ENCODE measurements at regions not wholly inside any gene's neighbourhood (a gene's known extent, or its start where the extent isn't known, plus 50 kb on each side); places are given as distances from the start of the nearest gene placed in this dataset.

DNA sequence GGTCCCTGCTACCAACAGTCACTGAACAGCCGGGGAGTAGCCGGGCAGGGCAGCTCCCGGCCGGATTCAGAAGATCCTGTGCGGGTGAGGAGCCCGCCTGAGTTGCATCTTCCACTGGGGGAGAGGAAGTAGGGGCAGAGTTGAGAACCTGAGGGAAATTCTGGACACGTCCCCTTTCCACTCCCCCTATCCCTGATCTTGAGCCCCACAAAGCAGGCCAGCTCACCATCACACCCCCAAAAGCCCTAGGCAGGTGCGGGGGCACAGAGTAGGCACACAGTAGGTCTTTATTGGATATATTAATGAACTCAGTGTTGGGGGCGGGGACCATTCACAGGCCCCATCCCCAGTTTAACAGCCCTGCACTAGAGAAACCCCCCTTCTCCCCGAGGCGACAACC, 81.9 kb upstream of the UXS1 start:
- no peak for TF ChIP-seq EZH2phosphoT487 (IDR thresholded peaks at IDR 0.05; ENCODE audit: borderline replicate concordance, low read length)
- TF ChIP-seq EZH2 (IDR thresholded peaks at IDR 0.05; ENCODE audit: low read length, unreplicated experiment) = no peak
- TF ChIP-seq, protein P1, sequence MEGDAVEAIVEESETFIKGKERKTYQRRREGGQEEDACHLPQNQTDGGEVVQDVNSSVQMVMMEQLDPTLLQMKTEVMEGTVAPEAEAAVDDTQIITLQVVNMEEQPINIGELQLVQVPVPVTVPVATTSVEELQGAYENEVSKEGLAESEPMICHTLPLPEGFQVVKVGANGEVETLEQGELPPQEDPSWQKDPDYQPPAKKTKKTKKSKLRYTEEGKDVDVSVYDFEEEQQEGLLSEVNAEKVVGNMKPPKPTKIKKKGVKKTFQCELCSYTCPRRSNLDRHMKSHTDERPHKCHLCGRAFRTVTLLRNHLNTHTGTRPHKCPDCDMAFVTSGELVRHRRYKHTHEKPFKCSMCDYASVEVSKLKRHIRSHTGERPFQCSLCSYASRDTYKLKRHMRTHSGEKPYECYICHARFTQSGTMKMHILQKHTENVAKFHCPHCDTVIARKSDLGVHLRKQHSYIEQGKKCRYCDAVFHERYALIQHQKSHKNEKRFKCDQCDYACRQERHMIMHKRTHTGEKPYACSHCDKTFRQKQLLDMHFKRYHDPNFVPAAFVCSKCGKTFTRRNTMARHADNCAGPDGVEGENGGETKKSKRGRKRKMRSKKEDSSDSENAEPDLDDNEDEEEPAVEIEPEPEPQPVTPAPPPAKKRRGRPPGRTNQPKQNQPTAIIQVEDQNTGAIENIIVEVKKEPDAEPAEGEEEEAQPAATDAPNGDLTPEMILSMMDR (conservative IDR thresholded peaks at IDR 0.05; ENCODE audit: low read depth, low read length) = no peak
- H3K9ac ChIP-seq (ENCODE audit: low read length) = no peak overlapping the region
- no peaks in the 10 kb centered on the region for H3K9me3 ChIP-seq (ENCODE audit: low read length)
- H3K4me3 ChIP-seq (ENCODE audit: low read length) = no peak overlapping the region
- H3K4me1 ChIP-seq (ENCODE audit: insufficient read depth, low read length) = no peaks in the 10 kb centered on the region
- H3K27ac ChIP-seq (ENCODE audit: low read length) = no peak overlapping the region
- no peak for ATAC-seq
- H3K9me2 ChIP-seq (replicated peaks; ENCODE audit: low read length) = no peaks in the 10 kb centered on the region
- H3K4me2 ChIP-seq (ENCODE audit: low read length) = no peak overlapping the region
- no peak for DNase-seq
- no peaks in the 10 kb centered on the region for H4K20me1 ChIP-seq (ENCODE audit: low read length)
- H2AFZ ChIP-seq (ENCODE audit: low read length) = no peak overlapping the region
- peaks cover 15% of the 10 kb centered on the region for H3K27me3 ChIP-seq (ENCODE audit: low read length)
- no peaks in the 10 kb centered on the region for H3K79me2 ChIP-seq (ENCODE audit: low read length)
- ChIA-PET CTCF (no interaction called here), POLR2A (ENCODE audit: unreplicated experiment) (no interaction called here)
- BruUV-seq (replicated peaks) = no TSS peak
- no peaks in the 10 kb centered on the region for H3K36me3 ChIP-seq (ENCODE audit: low read depth, low read length)
- H3F3A ChIP-seq (ENCODE audit: low read length, unreplicated experiment) = no peaks in the 10 kb centered on the region
- intact Hi-C loops (cut with micrococcal nuclease) = no loop called here

DNA sequence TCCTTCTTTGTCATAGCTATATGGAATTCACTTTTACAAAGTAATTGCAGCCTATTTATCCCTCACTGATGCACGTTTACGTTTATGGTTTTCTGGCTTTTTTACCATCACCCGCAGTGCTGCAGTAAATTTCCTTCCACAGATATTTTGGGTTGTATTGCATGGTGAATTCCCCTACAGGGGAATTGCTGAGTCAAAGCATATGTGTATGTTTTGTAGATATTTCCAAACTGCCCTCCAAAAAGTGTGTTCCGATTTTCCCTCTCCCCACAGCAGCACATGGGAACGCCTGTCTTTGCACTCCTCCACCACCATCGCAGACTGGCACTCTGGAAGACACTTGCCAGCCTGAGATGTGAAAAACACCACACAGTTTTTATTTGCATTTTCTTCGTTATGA, 80.6 kb upstream of the UXS1 start:
- no TSS peak for BruUV-seq (replicated peaks)
- Histone ChIP-seq H3K79me2 (ENCODE audit: low read length) (no peaks in the 10 kb centered on the region), H3F3A (ENCODE audit: low read length, unreplicated experiment) (no peaks in the 10 kb centered on the region), H3K27ac (ENCODE audit: low read length) (no peak overlapping the region), H3K9ac (ENCODE audit: low read length) (no peak overlapping the region), H3K9me2 (replicated peaks; ENCODE audit: low read length) (no peaks in the 10 kb centered on the region), H4K20me1 (ENCODE audit: low read length) (no peaks in the 10 kb centered on the region), H3K4me3 (ENCODE audit: low read length) (no peak overlapping the region), H3K27me3 (ENCODE audit: low read length) (0 out of 2 replicates have a peak, but pooled peaks cover 4% of the 10 kb centered on the region), H3K9me3 (ENCODE audit: low read length) (no peaks in the 10 kb centered on the region), H3K4me1 (ENCODE audit: insufficient read depth, low read length) (peaks cover 6% of the 10 kb centered on the region; the same call in 1 of the 2 replicates), H2AFZ (ENCODE audit: low read length) (no peak overlapping the region), H3K36me3 (ENCODE audit: low read depth, low read length) (no peaks in the 10 kb centered on the region), H3K4me2 (ENCODE audit: low read length) (no peak overlapping the region)
- no peak for TF ChIP-seq EZH2phosphoT487 (IDR thresholded peaks at IDR 0.05; ENCODE audit: borderline replicate concordance, low read length)
- TF ChIP-seq EZH2 (IDR thresholded peaks at IDR 0.05; ENCODE audit: low read length, unreplicated experiment) = no peak
- TF ChIP-seq, protein P1 (conservative IDR thresholded peaks at IDR 0.05; ENCODE audit: low read depth, low read length) = no peak
- ATAC-seq (no peak), DNase-seq (no peak)
- POLR2A ChIA-PET (ENCODE audit: unreplicated experiment) = no interaction called here
- CTCF ChIA-PET = no interaction called here
- intact Hi-C loops (cut with micrococcal nuclease) = no loop called here

DNA sequence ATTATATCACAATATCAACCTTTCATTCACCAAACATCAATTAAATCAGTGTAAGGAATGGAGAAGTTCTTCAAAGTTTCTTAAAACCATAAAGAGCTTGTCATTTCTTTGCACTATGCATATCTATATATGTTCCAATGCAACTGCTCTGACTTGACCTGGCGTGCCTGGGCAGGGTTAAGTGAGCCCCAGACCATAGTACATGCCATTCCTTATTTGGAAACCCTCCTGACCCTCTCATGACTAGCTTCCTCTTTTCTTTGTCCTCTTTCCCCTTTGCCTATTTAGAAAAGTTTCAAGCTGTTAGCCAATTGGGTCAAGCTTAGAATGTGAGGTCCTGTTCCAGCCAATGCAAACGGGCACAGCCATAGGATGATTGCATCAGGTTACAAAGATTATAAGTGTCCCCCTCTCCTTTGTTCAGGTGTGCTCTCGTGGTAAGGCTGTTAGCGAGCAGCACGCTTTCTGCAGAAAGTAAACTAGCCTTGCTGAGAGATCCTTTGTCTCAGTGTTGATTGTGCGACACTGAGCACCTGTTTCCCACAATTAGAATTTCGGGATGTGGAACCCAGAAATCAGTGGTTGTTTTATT, 78.2 kb upstream of the UXS1 start:
- Histone ChIP-seq H3K4me1 (ENCODE audit: insufficient read depth, low read length) (peaks cover 9% of the 10 kb centered on the region; the same call in 1 of the 2 replicates), H3K27me3 (ENCODE audit: low read length) (no peaks in the 10 kb centered on the region), H3K9me2 (replicated peaks; ENCODE audit: low read length) (no peaks in the 10 kb centered on the region), H3K9ac (ENCODE audit: low read length) (no peak overlapping the region), H3F3A (ENCODE audit: low read length, unreplicated experiment) (no peaks in the 10 kb centered on the region), H2AFZ (ENCODE audit: low read length) (no peak overlapping the region), H3K27ac (ENCODE audit: low read length) (no peak overlapping the region), H3K9me3 (ENCODE audit: low read length) (no peaks in the 10 kb centered on the region), H4K20me1 (ENCODE audit: low read length) (no peaks in the 10 kb centered on the region), H3K4me2 (ENCODE audit: low read length) (no peak overlapping the region), H3K4me3 (ENCODE audit: low read length) (no peak overlapping the region), H3K79me2 (ENCODE audit: low read length) (no peaks in the 10 kb centered on the region), H3K36me3 (ENCODE audit: low read depth, low read length) (no peaks in the 10 kb centered on the region)
- TF ChIP-seq, protein P1 (conservative IDR thresholded peaks at IDR 0.05; ENCODE audit: low read depth, low read length) = no peak
- TF ChIP-seq EZH2 (IDR thresholded peaks at IDR 0.05; ENCODE audit: low read length, unreplicated experiment) (no peak), EZH2phosphoT487 (IDR thresholded peaks at IDR 0.05; ENCODE audit: borderline replicate concordance, low read length) (no peak)
- BruUV-seq (replicated peaks) = no TSS peak
- ChIA-PET CTCF (no interaction called here), POLR2A (ENCODE audit: unreplicated experiment) (no interaction called here)
- DNase-seq (no peak), ATAC-seq (no peak)
- intact Hi-C loops (cut with micrococcal nuclease) = no loop called here
